Adipose tissue (tissue), 3 donors: ENCODE measurements at regions not wholly inside any gene's neighbourhood (a gene's known extent, or its start where the extent isn't known, plus 50 kb on each side); places are given as distances from the start of the nearest gene placed in this dataset.

ENCODE experiments used
- H3K27ac ChIP-seq: one replicate; pipeline ENCODE4 v1.5.1; 2013; ENCODE audit warnings: low read depth, low read length
- WGBS, 3 donors: extraction: QIAGEN DNeasy Blood & Tissue Kit; methylation state at CpG; one replicate each; pipeline ENCODE4 v1.1.7; 2013; 5-methylcytosine and 5-hydroxymethylcytosine counted together
- donor health status: healthy with polysubstance abuse.
- donor health status: Bipolar disorder and iron deficiency.
- donor health status: healthy.

DNA sequence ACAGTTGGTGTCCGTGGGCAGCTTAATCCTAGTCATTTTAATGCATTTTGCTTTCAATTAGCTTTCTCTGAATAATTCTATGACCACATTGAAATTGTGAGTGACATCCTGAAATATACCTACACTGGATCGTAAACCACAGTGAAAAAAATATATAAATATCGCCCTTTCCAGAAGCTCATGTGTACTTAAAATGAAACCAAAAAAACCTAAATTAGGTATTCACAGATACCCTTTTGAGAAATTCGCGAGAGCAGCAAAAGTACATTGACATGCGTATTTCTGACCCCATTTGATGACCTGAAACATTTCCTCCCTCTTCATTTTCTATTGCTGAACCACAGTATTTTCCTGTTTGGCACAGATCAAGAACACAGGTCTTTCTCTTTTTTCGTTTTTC is 253.8 kb downstream of the LTN1 start:
- no peak overlapping the region for H3K27ac ChIP-seq
- 53 to 80% (median 59%) methylated on average over 7 of the region's 7 CpGs for WGBS, 3 donors

DNA sequence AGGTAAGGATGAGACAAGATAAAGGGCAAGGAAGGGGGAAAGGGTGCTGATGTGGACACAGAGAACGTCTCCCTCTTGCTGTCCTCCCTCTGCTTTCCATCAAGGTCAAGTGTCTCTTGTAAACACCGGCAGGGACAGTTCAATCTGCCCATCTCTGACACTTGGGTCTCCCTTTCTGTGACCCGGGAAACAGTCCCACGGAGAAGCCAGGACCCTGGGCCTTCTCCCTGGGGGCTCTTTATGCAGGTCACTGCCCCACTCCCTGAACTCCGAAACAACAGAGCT is 254.3 kb downstream of the LTN1 start:
- WGBS, 3 donors = 64 to 74% (median 69%) methylated on average over 5 of the region's 5 CpGs
- H3K27ac ChIP-seq = no peak overlapping the region

DNA sequence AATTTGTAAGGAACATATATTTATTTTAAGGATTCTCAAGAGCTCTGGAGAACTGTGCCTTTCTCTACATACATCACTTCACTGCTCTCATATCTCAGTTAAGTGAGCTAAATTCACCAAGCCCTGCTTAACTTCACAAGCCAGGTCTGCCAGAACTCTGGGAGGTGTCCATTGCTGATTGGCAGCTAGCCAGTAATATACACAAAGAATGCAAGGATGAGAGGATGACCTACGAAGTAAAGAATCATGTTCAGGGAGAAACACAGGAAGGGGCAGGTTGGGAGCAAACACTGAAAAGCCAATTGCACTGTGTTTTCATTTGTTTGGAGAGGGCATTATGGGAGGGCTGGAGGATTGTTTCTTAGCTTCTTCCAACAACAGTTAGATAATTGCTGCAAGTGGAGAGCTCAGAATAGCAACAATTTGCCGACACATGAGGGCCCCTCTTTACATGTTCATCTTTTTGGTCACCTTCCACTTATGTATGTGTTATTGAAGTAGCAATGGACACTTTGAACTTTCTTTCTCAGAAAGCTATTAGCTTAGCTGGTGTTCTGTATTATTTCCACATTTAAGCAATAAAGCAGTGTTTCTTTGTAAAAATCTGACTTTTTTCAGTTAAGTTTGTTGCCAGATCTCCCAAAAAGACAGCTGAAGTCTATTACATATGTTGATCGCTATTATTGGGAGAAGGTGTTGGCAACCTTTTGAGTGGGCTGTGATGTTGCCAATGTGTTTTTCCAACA is 254.8 kb downstream of the LTN1 start:
- H3K27ac ChIP-seq = no peak overlapping the region
- WGBS, 3 donors = 67 to 74% (median 74%) methylated on average over 3 of the region's 3 CpGs

DNA sequence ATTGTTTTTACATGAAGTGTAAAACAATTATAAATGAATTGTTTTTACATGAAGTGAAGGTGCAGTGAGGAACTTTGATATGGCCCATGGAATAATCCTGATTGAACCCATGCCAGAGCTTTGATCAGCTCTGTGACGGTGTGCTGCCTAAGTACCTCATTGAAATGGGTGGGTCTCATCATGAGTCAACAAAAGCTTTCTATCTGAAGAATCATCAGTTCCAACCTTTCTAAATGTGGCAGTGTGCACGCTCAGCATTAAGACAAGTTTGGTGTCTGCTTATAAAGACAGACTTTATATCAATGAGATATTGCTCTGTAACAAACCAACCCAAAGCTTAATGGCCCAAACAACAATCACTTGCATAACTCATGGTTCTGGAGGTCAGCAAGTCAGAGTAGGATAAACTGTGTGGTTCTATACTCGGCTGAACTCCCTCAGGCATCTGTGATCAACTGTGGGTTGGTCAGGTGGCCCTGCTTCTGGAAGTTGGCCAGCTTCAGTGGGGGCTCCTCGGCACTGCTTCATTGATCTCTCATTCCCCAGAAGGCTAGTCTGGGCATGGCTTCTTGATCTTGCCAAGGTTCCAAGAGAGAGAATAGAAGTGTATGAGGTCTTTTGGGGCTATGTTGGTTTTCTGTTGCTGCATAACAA is 258.0 kb downstream of the LTN1 start:
- 66 to 86% (median 81%) methylated on average over 4 of the region's 4 CpGs for WGBS, 3 donors
- no peak overlapping the region for H3K27ac ChIP-seq

DNA sequence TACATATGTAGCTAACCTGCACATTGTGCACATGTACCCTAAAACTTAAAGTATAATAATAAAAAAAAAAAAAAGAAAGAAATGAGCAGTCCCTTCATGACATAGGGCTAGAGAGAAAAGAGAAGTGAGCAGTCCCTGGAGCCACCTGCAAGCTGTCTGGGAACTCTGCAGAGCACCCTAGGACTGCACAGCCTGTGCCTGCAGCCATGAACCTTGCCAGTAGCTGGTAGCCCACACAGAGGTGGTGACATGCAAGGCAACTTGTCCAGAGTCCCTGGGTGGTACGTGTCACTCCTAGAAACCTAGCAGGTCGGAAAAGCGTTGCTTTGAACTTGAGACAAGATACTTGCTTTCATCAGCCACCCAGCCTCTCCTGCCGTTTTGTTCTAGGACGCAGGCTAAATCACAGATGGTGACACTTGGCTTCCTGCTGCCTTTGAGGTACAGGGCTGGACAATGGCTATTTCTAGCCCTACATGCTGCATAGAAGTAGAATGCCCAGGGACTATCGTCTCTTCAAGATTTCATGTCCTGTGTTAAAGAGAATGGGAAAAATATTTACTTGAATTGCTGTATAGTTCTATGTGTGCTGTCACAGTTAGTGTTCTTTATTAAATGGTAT is 260.9 kb downstream of the LTN1 start:
- 73 to 83% (median 80%) methylated on average over 6 of the region's 6 CpGs for WGBS, 3 donors
- H3K27ac ChIP-seq = no peak overlapping the region

DNA sequence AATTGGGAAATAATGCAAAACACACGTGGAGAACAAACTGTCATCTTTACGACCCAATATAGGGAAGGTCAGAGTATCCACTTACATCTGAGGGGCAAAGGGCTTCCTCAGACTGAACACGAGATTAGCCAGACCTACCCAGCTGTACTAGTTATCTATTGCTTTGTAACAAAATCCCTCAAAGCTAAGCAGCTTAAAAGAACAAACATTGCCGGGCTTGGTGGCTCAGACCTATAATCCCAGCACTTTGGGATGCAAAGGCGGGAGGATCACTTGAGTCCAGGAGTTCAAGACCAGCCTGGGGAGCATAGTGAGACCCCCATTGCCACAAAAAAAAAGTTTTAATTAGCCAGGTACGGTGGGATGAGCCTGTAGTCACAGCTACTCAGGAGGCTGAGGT is 262.8 kb downstream of the LTN1 start:
- H3K27ac ChIP-seq = no peak overlapping the region
- WGBS, 3 donors = 83 to 89% (median 84%) methylated on average over 6 of the region's 6 CpGs

DNA sequence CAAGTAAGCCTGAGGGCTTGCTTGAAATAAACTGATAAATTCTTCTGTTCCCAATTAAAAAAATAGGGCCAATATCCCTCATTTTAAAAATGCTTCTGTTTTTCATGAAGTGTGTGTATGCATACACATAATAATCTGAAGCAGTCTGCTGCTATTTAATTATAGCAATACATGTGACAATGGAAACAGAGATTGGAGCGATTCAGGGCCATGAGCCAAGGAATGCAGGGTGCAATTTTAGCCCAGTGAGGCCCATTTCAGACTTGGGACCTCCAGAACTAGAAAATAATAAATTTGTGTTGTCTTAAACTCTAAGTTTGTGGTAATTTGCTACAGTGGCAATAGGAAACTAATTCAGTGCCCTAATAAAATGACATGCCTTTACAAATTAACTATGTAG is 264.9 kb downstream of the LTN1 start:
- 77 to 93% (median 81%) methylated on average over 1 of the region's 1 CpG for WGBS, 3 donors
- no peak overlapping the region for H3K27ac ChIP-seq

DNA sequence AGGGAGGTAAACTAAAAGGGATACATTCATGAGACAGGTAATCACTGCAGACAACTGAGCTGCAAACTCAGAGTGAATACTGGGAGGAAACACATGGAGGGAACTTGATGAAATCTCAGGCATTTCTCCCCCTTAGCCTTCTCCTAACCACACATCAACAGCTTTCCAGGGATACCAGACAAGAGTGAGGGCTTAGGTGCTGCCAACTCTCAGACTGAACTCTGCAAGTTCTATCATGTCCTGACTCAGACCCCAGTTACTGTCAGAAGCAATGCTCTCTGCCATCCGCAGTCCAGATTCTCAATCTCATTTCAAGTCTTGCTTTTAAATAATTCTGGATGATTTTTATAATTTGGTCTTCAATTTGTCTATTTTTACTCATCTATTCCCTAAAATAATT is 267.3 kb downstream of the LTN1 start:
- no peak overlapping the region for H3K27ac ChIP-seq
- 96 to 100% (median 97%) methylated on average over 1 of the region's 1 CpG for WGBS, 3 donors

DNA sequence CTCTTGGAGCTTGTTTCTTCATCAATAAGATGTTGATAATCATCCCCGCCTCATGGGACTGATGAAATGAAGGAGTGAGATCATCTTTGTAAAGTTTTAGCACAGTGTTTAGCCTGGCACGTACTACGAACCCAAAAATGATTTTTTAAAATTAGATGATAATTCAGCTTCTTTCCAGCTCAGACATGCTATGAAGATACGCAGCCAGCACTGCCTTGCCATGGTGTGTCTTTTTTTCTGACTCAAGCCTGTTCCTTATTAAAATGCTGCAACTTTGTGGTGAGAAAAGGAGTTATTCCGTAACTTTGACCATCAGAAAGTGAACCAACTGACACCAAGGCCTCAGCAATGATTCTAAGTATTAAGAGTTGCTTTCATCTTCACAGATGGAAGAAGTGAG is 269.0 kb downstream of the LTN1 start:
- 79 to 89% (median 80%) methylated on average over 5 of the region's 5 CpGs for WGBS, 3 donors
- H3K27ac ChIP-seq = no peak overlapping the region

DNA sequence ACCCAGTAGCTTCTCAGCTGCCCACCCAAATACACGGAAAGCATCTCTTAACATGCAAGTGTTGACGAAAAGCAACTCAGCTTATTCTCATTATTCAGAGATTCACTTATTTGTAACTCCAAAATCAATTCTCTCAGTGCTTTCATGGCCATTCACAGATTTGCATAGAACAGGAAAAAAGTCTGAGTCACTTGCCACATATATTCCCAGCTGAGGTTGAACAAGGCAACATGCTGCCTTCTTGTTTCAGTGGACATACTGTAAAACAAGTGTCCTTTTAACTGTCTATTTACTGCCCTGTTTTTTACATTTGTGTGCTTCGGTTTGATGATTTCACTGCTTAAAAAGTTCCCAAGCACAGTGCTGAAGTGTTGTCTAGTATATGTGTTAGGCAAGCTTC is 273.0 kb downstream of the LTN1 start:
- 90 to 96% (median 92%) methylated on average over 3 of the region's 3 CpGs for WGBS, 3 donors
- H3K27ac ChIP-seq = no peak overlapping the region

DNA sequence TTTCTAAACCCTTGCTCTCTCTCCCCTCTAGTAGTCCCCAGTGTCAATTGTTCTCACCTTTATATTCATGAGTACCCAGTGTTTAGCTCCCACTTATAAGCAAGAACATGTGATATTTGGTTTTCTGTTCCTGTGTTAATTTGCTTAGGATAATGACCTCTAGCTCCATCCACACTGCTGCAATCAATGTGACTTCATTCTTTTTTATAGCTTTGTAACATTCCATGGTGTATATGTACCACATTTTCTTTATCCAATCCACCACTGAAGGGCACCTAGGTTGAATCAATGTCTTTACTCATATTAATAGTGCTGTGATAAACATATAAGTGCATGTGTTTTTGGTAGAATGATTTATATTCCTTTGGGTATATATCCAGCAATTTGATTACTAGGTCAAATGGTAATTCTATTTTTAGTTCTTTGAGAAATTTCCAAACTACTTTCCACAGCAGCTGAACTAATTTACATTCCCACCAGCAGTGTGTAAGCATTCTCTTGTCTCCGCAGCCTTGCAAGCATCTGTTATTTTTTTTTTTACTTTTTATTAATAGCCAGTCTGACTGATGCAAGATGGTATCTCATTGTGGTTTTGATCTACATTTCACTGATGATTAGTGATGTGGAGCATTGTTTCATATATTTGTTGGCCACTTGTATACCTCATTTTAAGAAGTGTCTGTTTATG is 277.8 kb downstream of the LTN1 start:
- WGBS, 3 donors = 35 to 63% (median 61%) methylated on average over 1 of the region's 1 CpG
- no peak overlapping the region for H3K27ac ChIP-seq

DNA sequence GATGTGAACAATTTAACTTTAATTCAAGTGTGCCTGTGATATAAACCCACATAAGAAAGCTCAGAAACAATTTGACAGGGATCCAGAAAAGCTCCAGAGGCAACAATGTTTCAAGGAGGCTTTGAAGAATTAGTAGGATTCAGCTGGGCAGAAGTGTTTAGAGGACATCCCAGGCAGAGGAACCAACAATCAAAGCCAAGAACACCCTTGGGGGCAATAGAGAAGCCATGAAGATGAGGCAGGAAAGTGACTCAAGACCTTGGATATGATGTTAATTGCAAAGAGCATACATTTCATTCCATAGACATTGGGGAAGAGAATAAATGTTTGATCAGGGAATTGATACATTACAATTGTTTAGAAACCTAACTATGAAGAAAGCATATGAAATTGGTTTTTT is 280.3 kb downstream of the LTN1 start:
- H3K27ac ChIP-seq = no peak overlapping the region

DNA sequence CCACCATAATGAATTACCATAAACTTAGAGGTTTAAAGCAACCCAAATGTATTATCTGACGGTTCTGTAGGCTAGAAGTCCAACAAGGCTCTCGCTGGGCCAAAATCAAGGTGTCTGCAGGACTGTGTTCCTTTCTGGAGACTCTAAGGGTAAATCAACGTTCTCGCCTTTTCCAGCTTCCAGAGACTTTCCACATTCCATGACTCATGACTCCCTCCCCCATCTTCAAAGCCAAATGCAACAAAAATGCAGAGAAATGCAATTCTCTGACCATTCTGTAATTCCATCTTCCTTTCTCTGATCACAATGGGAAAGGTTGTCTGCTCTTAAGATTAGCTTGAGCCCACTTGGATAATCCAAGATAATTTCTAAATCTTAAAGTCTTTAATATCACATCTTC is 287.1 kb downstream of the LTN1 start:
- no peak overlapping the region for H3K27ac ChIP-seq
- 70 to 94% (median 78%) methylated on average over 4 of the region's 4 CpGs for WGBS, 3 donors

DNA sequence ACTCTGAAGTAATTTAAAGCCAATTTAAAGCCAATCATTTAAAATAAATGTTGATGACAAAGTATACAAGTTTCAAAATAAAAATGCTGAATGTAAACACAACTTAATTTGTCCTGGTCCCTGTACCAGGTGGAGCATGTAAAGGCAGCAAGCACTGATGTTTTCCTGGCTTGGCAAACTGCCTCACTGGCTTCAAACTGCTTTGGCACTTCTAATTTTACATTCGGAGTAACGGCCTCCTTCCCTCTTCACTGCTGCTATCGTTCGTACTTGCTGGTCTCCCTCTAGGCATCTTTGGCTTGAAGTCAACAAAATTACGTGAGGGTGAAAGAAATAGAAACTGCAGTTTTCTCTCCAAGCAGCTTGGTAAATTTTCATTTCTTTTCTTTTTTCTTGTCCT is 287.9 kb downstream of the LTN1 start:
- no peak overlapping the region for H3K27ac ChIP-seq
- WGBS, 3 donors = 33 to 67% (median 47%) methylated on average over 5 of the region's 5 CpGs

DNA sequence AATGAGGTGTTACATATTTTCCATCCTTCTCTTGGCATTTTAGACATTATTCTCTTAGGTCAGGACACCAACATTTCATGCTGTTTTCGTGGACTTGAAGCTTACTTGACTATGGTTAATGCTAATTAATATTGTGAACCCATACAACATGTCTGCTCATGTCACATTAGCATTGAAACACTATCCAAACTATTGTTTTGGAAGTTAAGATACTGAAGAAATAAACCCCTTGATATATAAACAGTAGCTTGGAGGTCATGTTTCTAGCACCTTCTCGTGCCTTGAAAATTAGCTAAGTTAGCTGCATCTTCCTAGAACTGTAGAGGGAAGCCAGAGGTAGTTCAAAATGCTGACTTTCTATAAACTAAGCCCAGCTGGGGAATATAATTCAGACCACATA is 288.8 kb downstream of the LTN1 start:
- 67 to 85% (median 85%) methylated on average over 2 of the region's 2 CpGs for WGBS, 3 donors
- H3K27ac ChIP-seq = no peak overlapping the region

DNA sequence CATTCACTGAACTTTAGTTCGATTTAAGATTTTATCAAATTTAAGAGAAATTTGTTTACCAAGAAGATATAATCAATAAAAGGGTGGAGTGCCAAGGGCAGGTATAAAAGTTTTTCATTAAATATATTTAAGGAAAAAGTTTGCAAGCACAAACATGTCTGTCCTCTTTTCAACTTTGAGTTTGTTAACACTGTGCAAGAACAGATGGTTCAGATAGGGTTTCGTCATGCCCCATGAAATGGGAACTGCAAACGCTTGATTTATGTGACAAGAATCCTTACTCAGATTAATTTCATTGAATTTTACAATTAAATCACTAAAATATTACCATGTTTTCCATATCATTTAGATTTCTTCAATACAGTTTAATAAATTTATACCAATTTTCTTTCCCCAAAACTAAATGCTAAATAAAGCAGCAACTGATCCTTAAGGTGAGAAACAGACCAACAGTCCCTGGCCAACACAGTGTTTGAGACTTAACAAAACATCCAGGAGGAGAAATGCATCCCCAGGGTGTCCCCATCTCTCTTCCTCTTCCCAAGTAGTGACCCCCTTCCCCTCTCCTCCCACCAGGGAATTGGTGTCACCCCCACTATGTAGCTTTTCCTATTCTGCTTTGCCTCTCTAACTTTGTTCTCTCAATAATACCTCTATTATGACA is 292.9 kb downstream of the LTN1 start:
- no peak overlapping the region for H3K27ac ChIP-seq
- 70 to 83% (median 79%) methylated on average over 3 of the region's 3 CpGs for WGBS, 3 donors

DNA sequence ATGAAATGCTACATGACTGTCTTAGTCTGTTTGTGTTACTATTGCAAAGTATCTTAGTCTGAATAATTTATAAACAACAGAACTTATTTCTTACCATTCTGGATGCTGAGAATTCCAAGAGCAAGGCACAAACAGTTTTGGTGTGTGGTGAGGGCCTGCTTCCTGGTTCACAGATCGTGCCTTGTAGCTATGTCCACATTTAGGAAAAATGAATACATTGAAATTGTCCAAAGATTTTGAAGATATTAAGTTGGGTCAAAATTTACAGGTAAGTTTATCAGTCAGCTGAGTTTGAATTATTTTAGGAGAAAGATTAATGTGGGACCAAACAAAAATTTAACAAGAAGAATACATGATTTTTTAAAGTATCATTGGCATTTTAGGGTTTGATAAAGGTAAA is 293.5 kb downstream of the LTN1 start:
- 76 to 81% (median 78%) methylated on average over 1 of the region's 1 CpG for WGBS, 3 donors

DNA sequence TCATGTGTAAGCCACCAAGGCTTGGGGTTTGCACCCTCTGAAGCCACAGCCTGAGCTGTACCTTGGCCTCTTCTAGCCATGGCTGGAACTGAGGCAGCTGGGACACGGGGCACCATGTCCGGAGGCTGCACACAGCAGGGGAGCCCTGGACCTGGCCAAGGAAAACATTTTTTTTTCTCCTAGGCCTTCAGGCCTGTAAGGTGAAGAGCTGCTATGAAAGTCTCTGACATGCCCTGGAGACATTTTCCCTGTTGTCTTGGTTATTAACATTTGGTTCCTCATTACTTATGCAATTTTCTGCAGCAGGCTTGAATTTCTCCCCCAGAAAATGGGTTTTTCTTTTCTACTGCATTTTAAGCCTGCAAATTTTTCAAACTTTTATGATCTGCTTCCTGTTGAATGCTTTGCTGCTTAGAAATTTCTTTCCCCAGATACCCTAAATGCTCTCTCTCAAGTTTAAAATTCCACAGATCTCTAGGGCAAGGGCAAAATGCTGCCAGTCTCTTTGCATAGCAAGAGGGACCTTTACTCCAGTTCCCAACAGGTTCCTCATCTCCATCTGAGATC is 295.8 kb downstream of the LTN1 start:
- no peak overlapping the region for H3K27ac ChIP-seq
- 87 to 97% (median 88%) methylated on average over 2 of the region's 2 CpGs for WGBS, 3 donors

More for the DNA sequence above, 293.5 kb downstream of the LTN1 start:
- H3K27ac ChIP-seq = no peak overlapping the region

DNA sequence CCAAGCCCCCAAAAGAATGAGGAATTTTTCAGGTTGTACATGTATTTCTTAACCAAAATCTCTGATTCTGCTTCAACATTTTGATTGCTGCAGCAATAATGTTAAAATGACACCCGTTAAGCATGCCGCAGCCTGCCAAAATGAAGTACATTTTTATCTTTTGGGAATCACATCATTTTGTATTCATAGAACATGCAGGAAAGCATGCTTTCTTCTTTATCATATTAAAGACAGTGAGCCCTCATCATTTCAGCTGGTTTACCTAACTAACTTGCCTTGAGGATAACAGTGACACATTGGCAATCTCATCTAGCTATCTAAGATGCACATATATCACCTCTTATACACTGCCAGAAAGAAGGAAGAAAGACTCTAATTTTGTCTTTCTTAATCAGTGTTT is 299.2 kb downstream of the LTN1 start:
- WGBS, 3 donors = 87 to 97% (median 90%) methylated on average over 2 of the region's 2 CpGs
- H3K27ac ChIP-seq = no peak overlapping the region
